ENCODE measurements at regions not wholly inside any gene's neighbourhood (a gene's known extent, or its start where the extent isn't known, plus 50 kb on each side); places are given as distances from the start of the nearest gene placed in this dataset.

GRCh38 chr4:151459375-151459774, 50.4 kb downstream of the FHIP1A start:
- DNase-seq (no peak), ATAC-seq (no peak)
- no peak overlapping the region for H3K27ac ChIP-seq
- intact Hi-C loops (cut with DNase I): no loop called here
- no peaks in the 10 kb centered on the region for H3K27me3 ChIP-seq
- H3K4me1 ChIP-seq: no peaks in the 10 kb centered on the region
- TF ChIP-seq CTCF (IDR thresholded peaks at IDR 0.05): no peak
- no peak overlapping the region for H3K4me3 ChIP-seq
- H3K9me3 ChIP-seq: no peaks in the 10 kb centered on the region
- H3K36me3 ChIP-seq: no peaks in the 10 kb centered on the region

GRCh38 chr4:151460434-151460833, 51.5 kb downstream of the FHIP1A start:
- no peak for TF ChIP-seq CTCF (IDR thresholded peaks at IDR 0.05)
- Histone ChIP-seq H3K27me3 (no peaks in the 10 kb centered on the region), H3K4me1 (no peaks in the 10 kb centered on the region), H3K27ac (no peak overlapping the region), H3K9me3 (no peaks in the 10 kb centered on the region), H3K4me3 (no peak overlapping the region), H3K36me3 (no peaks in the 10 kb centered on the region)
- ATAC-seq (no peak), DNase-seq (no peak)
- intact Hi-C loops (cut with DNase I): no loop called here

GRCh38 chr4:151462554-151462953, 53.6 kb downstream of the FHIP1A start:
- no peak overlapping the region for H3K4me3 ChIP-seq
- no peak for TF ChIP-seq CTCF (IDR thresholded peaks at IDR 0.05)
- intact Hi-C loops (cut with DNase I): no loop called here
- no peaks in the 10 kb centered on the region for H3K36me3 ChIP-seq
- no peaks in the 10 kb centered on the region for H3K27me3 ChIP-seq
- no peaks in the 10 kb centered on the region for H3K9me3 ChIP-seq
- DNase-seq (no peak), ATAC-seq (no peak)
- no peak overlapping the region for H3K27ac ChIP-seq
- no peaks in the 10 kb centered on the region for H3K4me1 ChIP-seq

GRCh38 chr4:151468715-151469696, 60.0 kb downstream of the FHIP1A start:
- DNase-seq (no peak), ATAC-seq (no peak)
- no peak overlapping the region for H3K27ac ChIP-seq
- TF ChIP-seq CTCF (IDR thresholded peaks at IDR 0.05): no peak
- intact Hi-C loops (cut with DNase I): no loop called here
- no peaks in the 10 kb centered on the region for H3K9me3 ChIP-seq
- H3K4me3 ChIP-seq: no peak overlapping the region
- no peaks in the 10 kb centered on the region for H3K4me1 ChIP-seq
- H3K36me3 ChIP-seq: no peaks in the 10 kb centered on the region
- H3K27me3 ChIP-seq: no peaks in the 10 kb centered on the region

- H3K4me3 ChIP-seq: no peak overlapping the region
- H3K27me3 ChIP-seq: no peaks in the 10 kb centered on the region
- no peak for DNase-seq
- TF ChIP-seq CTCF (IDR thresholded peaks at IDR 0.05): no peak
- H3K36me3 ChIP-seq: no peaks in the 10 kb centered on the region
- H3K27ac ChIP-seq: no peak overlapping the region
- H3K4me1 ChIP-seq: no peaks in the 10 kb centered on the region
- no peaks in the 10 kb centered on the region for H3K9me3 ChIP-seq
- intact Hi-C loops (cut with DNase I): no loop called here
- no peak for ATAC-seq
Observed at GRCh38 chr4:151469970-151470369, 61.0 kb downstream of the FHIP1A start.
